H9 (cell line): ENCODE measurements at regions not wholly inside any gene's neighbourhood (a gene's known extent, or its start where the extent isn't known, plus 50 kb on each side); places are given as distances from the start of the nearest gene placed in this dataset.

ENCODE experiments used
- DNase-seq: peaks from one replicate; pipeline ENCODE4 v3.0.0-alpha.2; 2017
- H2AFZ ChIP-seq: one replicate; pipeline ENCODE4 v1.6.1; 2013; ENCODE audit warnings: mild to moderate bottlenecking, low read length, control low read depth, moderate library complexity
- H2AK5ac ChIP-seq: 2 replicates; pipeline ENCODE4 v1.6.1; 2013; ENCODE audit warnings: low read length, control low read depth, mixed read lengths; ENCODE audit not compliant: insufficient read length
- H2BK120ac ChIP-seq: one replicate; pipeline ENCODE4 v1.6.1; 2013; ENCODE audit warnings: low read depth, mild to moderate bottlenecking, low read length, control low read depth, inconsistent platforms; ENCODE audit not compliant: poor library complexity, severe bottlenecking
- H2BK12ac ChIP-seq: 2 replicates; pipeline ENCODE4 v1.6.1; 2013; ENCODE audit warnings: low read length, control low read depth, mixed read lengths, low read depth; ENCODE audit not compliant: insufficient read length
- H2BK15ac ChIP-seq: 2 replicates; pipeline ENCODE4 v1.6.1; 2013; ENCODE audit warnings: low read depth, low read length, control low read depth
- H2BK20ac ChIP-seq: one replicate; pipeline ENCODE4 v1.6.1; 2013; ENCODE audit warnings: low read depth, mild to moderate bottlenecking, low read length, control low read depth, inconsistent platforms; ENCODE audit not compliant: poor library complexity, severe bottlenecking
- H2BK5ac ChIP-seq: 2 replicates; pipeline ENCODE4 v1.6.1; 2013; ENCODE audit warnings: low read length, control low read depth, mixed read lengths; ENCODE audit not compliant: insufficient read length
- H3K14ac ChIP-seq: 2 replicates; pipeline ENCODE4 v1.6.1; 2013; ENCODE audit warnings: low read length, control low read depth; ENCODE audit not compliant: insufficient read depth
- H3K18ac ChIP-seq: 2 replicates; pipeline ENCODE4 v1.6.1; 2013; ENCODE audit warnings: low read depth, mild to moderate bottlenecking, mixed read lengths, low read length, control low read depth; ENCODE audit not compliant: insufficient read length
- H3K23ac ChIP-seq: 2 replicates; pipeline ENCODE4 v1.6.1; 2013; ENCODE audit warnings: low read length, control low read depth, mixed read lengths, low read depth; ENCODE audit not compliant: insufficient read length
- H3K23me2 ChIP-seq: 2 replicates; pipeline ENCODE4 v1.6.1; 2013; ENCODE audit warnings: low read depth, mild to moderate bottlenecking, mixed read lengths, low read length, control low read depth; ENCODE audit not compliant: insufficient read length, poor library complexity, severe bottlenecking
- H3K27ac ChIP-seq: 2 replicates; pipeline ENCODE4 v1.5.1; 2013; ENCODE audit warnings: low read length, control low read depth, mixed read lengths, low read depth; ENCODE audit not compliant: insufficient read length
- H3K27me3 ChIP-seq: 2 replicates; pipeline ENCODE4 v1.6.1; 2013; ENCODE audit warnings: low read length, control low read depth, inconsistent platforms; ENCODE audit not compliant: insufficient read depth
- H3K4ac ChIP-seq: 2 replicates; pipeline ENCODE4 v1.6.1; 2013; ENCODE audit warnings: low read depth, mild to moderate bottlenecking, control low read depth, inconsistent platforms, low read length, moderate library complexity
- H3K4me1 ChIP-seq: 2 replicates; pipeline ENCODE4 v1.6.1; 2013; ENCODE audit warnings: low read length, control low read depth, inconsistent platforms; ENCODE audit not compliant: insufficient read depth
- H3K4me2 ChIP-seq: 2 replicates; pipeline ENCODE4 v1.6.1; 2013; ENCODE audit warnings: low read length, control low read depth, mixed read lengths; ENCODE audit not compliant: insufficient read length, insufficient read depth
- H3K56ac ChIP-seq: 2 replicates; pipeline ENCODE4 v1.6.1; 2013; ENCODE audit warnings: low read depth, mild to moderate bottlenecking, mixed read lengths, low read length, control low read depth; ENCODE audit not compliant: insufficient read length
- H3K79me1 ChIP-seq: 2 replicates; pipeline ENCODE4 v1.6.1; 2013; ENCODE audit warnings: low read depth, mild to moderate bottlenecking, moderate library complexity, low read length, control low read depth, inconsistent platforms; ENCODE audit not compliant: insufficient read depth, poor library complexity, severe bottlenecking
- H3K79me2 ChIP-seq: 2 replicates; pipeline ENCODE4 v1.6.1; 2013; ENCODE audit warnings: low read length, control low read depth, inconsistent platforms; ENCODE audit not compliant: insufficient read depth
- H3K9ac ChIP-seq: 2 replicates; pipeline ENCODE4 v1.6.1; 2013; ENCODE audit warnings: low read length, control low read depth, mixed read lengths; ENCODE audit not compliant: insufficient read length; ENCODE audit errors: extremely low read depth
- H3K9me3 ChIP-seq: one replicate; pipeline ENCODE4 v1.6.1; 2013; ENCODE audit warnings: low read depth, low read length, inconsistent platforms; ENCODE audit not compliant: control insufficient read depth
- H3T11ph ChIP-seq: one replicate; pipeline ENCODE4 v1.6.1; 2013; ENCODE audit warnings: mild to moderate bottlenecking, low read length, control low read depth, inconsistent platforms
- H4K20me1 ChIP-seq: one replicate; pipeline ENCODE4 v1.6.1; 2013; ENCODE audit not compliant: control insufficient read depth, insufficient read length, insufficient read depth
- H4K5ac ChIP-seq: 2 replicates; pipeline ENCODE4 v1.6.1; 2013; ENCODE audit warnings: low read depth, mild to moderate bottlenecking, mixed read lengths, low read length, control low read depth; ENCODE audit not compliant: insufficient read length
- H4K8ac ChIP-seq: replicated peaks from 2 replicates; pipeline ENCODE4 v1.6.1; 2013; ENCODE audit warnings: low read length, control low read depth, mixed read lengths, low read depth; ENCODE audit not compliant: insufficient read length
- H4K91ac ChIP-seq: 2 replicates; pipeline ENCODE4 v1.6.1; 2013; ENCODE audit warnings: low read depth, mild to moderate bottlenecking, moderate library complexity, mixed read lengths, low read length, control low read depth; ENCODE audit not compliant: insufficient read length
- H3K27ac Mint-ChIP-seq, 3 experiments: 2 replicates in 2 of 3; 3 replicates in 1 of 3; pipeline ENCODE4 v1.8.0; 2020 to 2021; ENCODE audit warnings: mixed read lengths in 3 of 3, mild to moderate bottlenecking in 1 of 3, moderate library complexity in 1 of 3
- H3K27me3 Mint-ChIP-seq: 2 replicates; pipeline ENCODE4 v1.8.0; 2021; ENCODE audit warnings: low read depth, mild to moderate bottlenecking, moderate library complexity, mixed read lengths
- H3K36me3 Mint-ChIP-seq, 3 experiments: 2 replicates in 2 of 3; 3 replicates in 1 of 3; pipeline ENCODE4 v1.8.0; 2020 to 2021; ENCODE audit warnings: low read depth in 3 of 3, mixed read lengths in 3 of 3; ENCODE audit not compliant: insufficient read depth in 1 of 3
- H3K4me1 Mint-ChIP-seq, 2 experiments: 2 replicates each; pipeline ENCODE4 v1.8.0; 2020; ENCODE audit warnings: mixed read lengths in 2 of 2
- H3K4me3 Mint-ChIP-seq, 2 experiments: 2 replicates in 1 of 2; 3 replicates in 1 of 2; pipeline ENCODE4 v1.8.0; 2020 to 2021; ENCODE audit warnings: mild to moderate bottlenecking in 2 of 2, mixed read lengths in 2 of 2, moderate library complexity in 1 of 2
- H3K9me3 Mint-ChIP-seq, 2 experiments: 2 replicates in 1 of 2; 3 replicates in 1 of 2; pipeline ENCODE4 v1.8.0; 2020; ENCODE audit warnings: mild to moderate bottlenecking in 2 of 2, mixed read lengths in 2 of 2, moderate library complexity in 1 of 2
- CTCF ChIP-seq: fragments of 200-600 bp; sonication (generic); conservative IDR thresholded peaks from 3 replicates; pipeline ENCODE4 v1.8.0; 2021; ENCODE audit warnings: antibody characterized with exemption, mild to moderate bottlenecking
- WGBS: extraction: QIAGEN DNeasy Blood & Tissue Kit; methylation state at CpG from one replicate; pipeline ENCODE4 v1.1.7; 2013; ENCODE audit warnings: missing lambda C conversion rate, low lambda C conversion rate, mixed read lengths; ENCODE audit not compliant: insufficient read length; ENCODE audit errors: extremely low coverage; 5-methylcytosine and 5-hydroxymethylcytosine counted together

DNA sequence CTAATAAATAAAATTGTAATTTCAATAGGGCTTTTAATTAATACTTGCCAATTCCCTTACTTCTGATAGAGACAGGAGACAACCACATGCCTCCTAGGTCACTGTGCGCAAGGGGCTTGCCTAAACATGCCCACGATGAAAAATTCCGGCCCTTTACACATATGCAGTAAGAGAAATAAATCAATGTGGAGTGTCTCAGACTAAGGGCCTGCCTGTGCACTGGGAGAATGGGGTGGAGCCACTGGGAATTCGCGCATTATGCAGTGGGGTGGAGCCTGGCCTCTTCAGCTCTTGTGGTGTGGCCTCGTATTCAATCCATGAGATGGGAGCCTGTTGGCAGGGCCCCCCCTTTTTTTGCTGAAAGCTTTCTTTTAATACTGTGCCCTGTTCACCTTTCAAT, 484.5 kb downstream of the PDGFC start:
- no peaks in the 10 kb centered on the region; a peak in 1 of 4 replicates for H3K4me1 Mint-ChIP-seq
- no peak overlapping the region for H3K9ac ChIP-seq
- H3K79me1 ChIP-seq, result no peaks in the 10 kb centered on the region
- no peak overlapping the region for H4K91ac ChIP-seq
- H3K36me3 Mint-ChIP-seq, result no peaks in the 10 kb centered on the region; a peak in 3 of 7 replicates
- H3K4me3 Mint-ChIP-seq, result no peak overlapping the region
- H3T11ph ChIP-seq, result no peak overlapping the region
- no peak overlapping the region for H3K18ac ChIP-seq
- TF ChIP-seq CTCF, result no peak
- H2BK12ac ChIP-seq, result no peak overlapping the region
- H3K4me1 ChIP-seq, result no peaks in the 10 kb centered on the region
- H2AK5ac ChIP-seq, result no peak overlapping the region
- no peaks in the 10 kb centered on the region for H3K23me2 ChIP-seq
- H2BK20ac ChIP-seq, result no peak overlapping the region
- H2AFZ ChIP-seq, result no peak overlapping the region
- no peak overlapping the region for H2BK120ac ChIP-seq
- no peak overlapping the region for H3K4me2 ChIP-seq
- no peak overlapping the region for H4K5ac ChIP-seq
- no CpG with 5 or more reads among the region's 6 CpGs for WGBS
- no peak overlapping the region for H3K27ac ChIP-seq
- H4K20me1 ChIP-seq, result no peaks in the 10 kb centered on the region
- H3K79me2 ChIP-seq, result no peaks in the 10 kb centered on the region
- H2BK5ac ChIP-seq, result no peak overlapping the region
- H4K8ac ChIP-seq, result no peak overlapping the region
- no peaks in the 10 kb centered on the region for H3K27me3 Mint-ChIP-seq
- no peaks in the 10 kb centered on the region for H3K27me3 ChIP-seq
- H3K56ac ChIP-seq, result no peak overlapping the region
- H3K4ac ChIP-seq, result no peak overlapping the region
- DNase-seq, result no peak
- no peak overlapping the region for H3K23ac ChIP-seq
- H3K27ac Mint-ChIP-seq, result peak overlapping the region in 2 of 3 experiments; percentile 55 to 62; a peak in 3 of 7 replicates
- H3K9me3 ChIP-seq, result no peaks in the 10 kb centered on the region
- peaks cover 0 to 2% of the 10 kb centered on the region in 2 experiments; a peak in 1 of 5 replicates for H3K9me3 Mint-ChIP-seq
- H3K14ac ChIP-seq, result no peak overlapping the region
- no peak overlapping the region for H2BK15ac ChIP-seq
